C4-2B (cell line): ENCODE measurements at regions not wholly inside any gene's neighbourhood (a gene's known extent, or its start where the extent isn't known, plus 50 kb on each side); places are given as distances from the start of the nearest gene placed in this dataset.

ENCODE experiments used
- CTCF ChIP-seq: fragments of 450-650 bp; conservative IDR thresholded peaks from 2 replicates; pipeline ENCODE4 v1.5.1; 2017; ENCODE audit warnings: mild to moderate bottlenecking
- ZFX ChIP-seq: fragments of 450-650 bp; IDR thresholded peaks from 2 replicates; pipeline ENCODE4 v1.6.1; 2017

- TF ChIP-seq CTCF (no peak), ZFX (no peak)
These were observed 1332.8 kb downstream of the OLFM4 start for GRCh38 chr13:54361460-54361859.
